ENCODE measurements at regions not wholly inside any gene's neighbourhood (a gene's known extent, or its start where the extent isn't known, plus 50 kb on each side); places are given as distances from the start of the nearest gene placed in this dataset.
"Not testable (repeated sequence)": the region's sequence is repeated elsewhere in the genome, so short reads cannot be mapped to it uniquely, and the experiment has no call there.

DNA sequence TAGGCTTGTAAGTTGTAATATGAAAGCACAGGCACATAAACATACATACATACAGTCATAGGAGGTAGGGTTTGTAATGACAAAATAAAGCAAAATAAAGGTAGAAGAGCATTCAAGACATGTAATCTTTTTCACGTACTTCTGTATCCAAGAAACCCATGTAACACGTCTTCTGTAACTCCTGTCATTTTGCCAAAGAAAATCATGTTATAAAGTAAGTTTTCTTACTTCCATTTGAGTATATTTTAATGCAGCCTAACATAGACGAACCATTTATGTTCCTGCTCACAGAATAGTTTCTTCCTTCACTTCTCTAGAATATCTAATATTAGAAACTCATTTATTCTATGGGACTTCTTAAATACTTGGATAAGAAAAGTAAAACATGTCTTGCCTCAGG is 1884.0 kb upstream of the CELF4 start:
- DNase-seq: no peak
- TF ChIP-seq, protein P1, sequence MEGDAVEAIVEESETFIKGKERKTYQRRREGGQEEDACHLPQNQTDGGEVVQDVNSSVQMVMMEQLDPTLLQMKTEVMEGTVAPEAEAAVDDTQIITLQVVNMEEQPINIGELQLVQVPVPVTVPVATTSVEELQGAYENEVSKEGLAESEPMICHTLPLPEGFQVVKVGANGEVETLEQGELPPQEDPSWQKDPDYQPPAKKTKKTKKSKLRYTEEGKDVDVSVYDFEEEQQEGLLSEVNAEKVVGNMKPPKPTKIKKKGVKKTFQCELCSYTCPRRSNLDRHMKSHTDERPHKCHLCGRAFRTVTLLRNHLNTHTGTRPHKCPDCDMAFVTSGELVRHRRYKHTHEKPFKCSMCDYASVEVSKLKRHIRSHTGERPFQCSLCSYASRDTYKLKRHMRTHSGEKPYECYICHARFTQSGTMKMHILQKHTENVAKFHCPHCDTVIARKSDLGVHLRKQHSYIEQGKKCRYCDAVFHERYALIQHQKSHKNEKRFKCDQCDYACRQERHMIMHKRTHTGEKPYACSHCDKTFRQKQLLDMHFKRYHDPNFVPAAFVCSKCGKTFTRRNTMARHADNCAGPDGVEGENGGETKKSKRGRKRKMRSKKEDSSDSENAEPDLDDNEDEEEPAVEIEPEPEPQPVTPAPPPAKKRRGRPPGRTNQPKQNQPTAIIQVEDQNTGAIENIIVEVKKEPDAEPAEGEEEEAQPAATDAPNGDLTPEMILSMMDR (IDR thresholded peaks at IDR 0.05 in 8 of 11, conservative IDR thresholded peaks at IDR 0.05 in 3 of 11): no peak
- TF ChIP-seq POLR2A (IDR thresholded peaks at IDR 0.05) (no peak), POLR2AphosphoS5 (IDR thresholded peaks at IDR 0.05) (no peak)
- intact Hi-C loops (cut with DNase I; ENCODE audit: low total_unique reads): no loop called here
- Histone ChIP-seq H3K4me3 (no peak overlapping the region), H3K9me3 (peaks cover 0 to 8% (median 0%) of the 10 kb centered on the region in 8 donors), H3K4me1 (peaks cover 0 to 11% (median 0%) of the 10 kb centered on the region in 6 donors), H3K36me3 (no peaks in the 10 kb centered on the region), H3K27ac (no peak overlapping the region), H3K27me3 (replicated peaks in 1 of 7) (no peaks in the 10 kb centered on the region)
- 81 to 95% (median 88%) methylated on average over 3 of the region's 3 CpGs for WGBS, 5 donors

DNA sequence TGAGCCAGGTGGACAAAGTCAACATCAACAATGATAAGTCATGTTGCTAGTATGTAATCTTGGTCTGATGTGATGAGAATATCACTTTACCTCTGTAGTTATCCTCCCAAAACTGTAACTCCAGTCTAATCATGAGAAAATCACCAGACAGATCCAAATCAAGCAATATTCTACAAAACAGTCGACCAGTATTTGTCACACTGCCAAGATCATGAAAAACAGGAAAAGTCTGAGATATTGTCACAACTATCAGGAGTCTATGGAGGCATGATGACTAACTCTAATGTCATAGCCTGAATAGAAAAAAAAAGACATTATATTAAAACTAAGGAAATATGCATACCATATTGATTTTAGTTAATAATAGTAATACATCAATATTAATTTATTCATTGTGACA is 1883.3 kb upstream of the CELF4 start:
- H3K36me3 ChIP-seq: no peaks in the 10 kb centered on the region
- no peaks in the 10 kb centered on the region for H3K27me3 ChIP-seq (replicated peaks in 1 of 7)
- no peak overlapping the region for H3K27ac ChIP-seq
- 15 to 37% (median 19%) methylated on average over 1 of the region's 1 CpG for WGBS, 5 donors
- DNase-seq: no peak
- TF ChIP-seq POLR2AphosphoS5 (IDR thresholded peaks at IDR 0.05) (no peak), POLR2A (IDR thresholded peaks at IDR 0.05) (no peak)
- TF ChIP-seq, protein P1 (IDR thresholded peaks at IDR 0.05 in 8 of 11, conservative IDR thresholded peaks at IDR 0.05 in 3 of 11): no peak
- intact Hi-C loops (cut with DNase I; ENCODE audit: low total_unique reads): no loop called here
- H3K9me3 ChIP-seq: peaks cover 0 to 8% (median 0%) of the 10 kb centered on the region in 8 donors
- H3K4me3 ChIP-seq: no peak overlapping the region
- H3K4me1 ChIP-seq: peaks cover 0 to 7% (median 0%) of the 10 kb centered on the region in 6 donors

DNA sequence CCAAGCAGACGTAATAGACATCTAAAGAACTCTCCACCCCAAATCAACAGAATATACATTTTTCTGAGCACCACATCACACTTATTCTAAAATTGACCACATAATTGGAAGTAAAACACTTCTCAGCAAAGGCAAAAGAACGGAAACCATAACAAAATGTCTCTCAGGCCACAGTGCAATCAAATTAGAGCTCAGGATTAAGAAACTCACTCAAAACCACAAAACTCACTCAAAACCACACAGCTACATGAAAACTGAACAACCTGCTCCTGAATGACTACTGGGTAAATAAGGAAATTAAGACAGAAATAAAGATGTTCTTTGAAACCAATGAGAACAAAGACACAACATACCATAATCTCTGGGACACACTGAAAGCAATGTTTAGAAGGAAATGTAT is 1879.4 kb upstream of the CELF4 start:
- H3K27ac ChIP-seq; H3K4me3 ChIP-seq; DNase-seq; H3K9me3 ChIP-seq; H3K36me3 ChIP-seq; H3K4me1 ChIP-seq; H3K27me3 ChIP-seq (replicated peaks in 1 of 7); intact Hi-C loops (cut with DNase I; ENCODE audit: low total_unique reads): not testable (repeated sequence)
- 45 to 69% (median 56%) methylated on average over 2 of the region's 2 CpGs for WGBS, 5 donors

DNA sequence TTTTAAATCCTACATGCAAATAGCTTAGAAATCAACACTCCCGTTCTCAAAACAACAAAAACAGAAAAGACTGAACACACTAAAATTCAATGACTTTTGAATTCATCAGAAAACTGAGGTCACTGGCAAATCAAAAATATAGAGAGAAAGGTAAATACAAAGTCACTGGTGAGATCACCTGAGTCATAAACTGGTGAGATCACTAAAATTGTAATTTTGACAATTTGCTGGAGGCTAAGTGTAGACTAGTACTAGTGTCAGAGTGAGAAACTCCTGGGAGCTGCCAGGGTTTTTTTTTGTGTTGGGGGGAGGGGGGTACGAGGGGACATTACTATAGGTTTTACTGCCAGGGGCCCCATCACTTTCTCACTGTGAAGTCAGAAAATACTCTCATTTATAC is 1876.0 kb upstream of the CELF4 start:
- no peaks in the 10 kb centered on the region for H3K4me1 ChIP-seq
- no peaks in the 10 kb centered on the region for H3K27me3 ChIP-seq (replicated peaks in 1 of 7)
- 76 to 90% (median 82%) methylated on average over 2 of the region's 2 CpGs for WGBS, 5 donors
- peaks cover 0 to 3% (median 0%) of the 10 kb centered on the region in 8 donors for H3K9me3 ChIP-seq
- H3K4me3 ChIP-seq: no peak overlapping the region
- no peak overlapping the region for H3K27ac ChIP-seq
- no peak for DNase-seq
- intact Hi-C loops (cut with DNase I; ENCODE audit: low total_unique reads): no loop called here
- no peak for TF ChIP-seq POLR2A (IDR thresholded peaks at IDR 0.05)
- TF ChIP-seq, protein P1 (IDR thresholded peaks at IDR 0.05 in 8 of 11, conservative IDR thresholded peaks at IDR 0.05 in 3 of 11): no peak
- no peak for TF ChIP-seq POLR2AphosphoS5 (IDR thresholded peaks at IDR 0.05)
- H3K36me3 ChIP-seq: no peaks in the 10 kb centered on the region

DNA sequence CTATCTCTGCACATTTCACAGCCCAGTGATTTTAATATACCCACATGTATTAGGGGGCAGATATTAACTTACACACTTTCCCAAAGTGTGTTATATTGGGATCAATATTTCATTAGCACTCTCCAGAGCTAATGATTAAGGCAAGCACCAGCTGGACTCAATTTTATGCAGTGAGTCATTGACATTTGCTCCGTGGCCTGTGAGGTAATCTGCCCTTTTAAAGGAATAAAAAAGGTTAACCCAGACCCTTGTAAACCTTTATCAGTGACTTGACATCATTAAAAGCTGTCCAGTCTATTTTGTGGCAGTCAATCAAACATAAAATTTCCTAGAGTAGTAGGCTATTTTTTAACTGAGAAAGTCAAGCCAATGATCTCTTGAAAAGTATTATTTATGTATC is 1870.4 kb upstream of the CELF4 start:
- Histone ChIP-seq H3K4me3 (no peak overlapping the region), H3K27me3 (replicated peaks in 1 of 7) (no peaks in the 10 kb centered on the region), H3K27ac (no peak overlapping the region), H3K36me3 (no peaks in the 10 kb centered on the region), H3K9me3 (peaks cover 0 to 3% (median 0%) of the 10 kb centered on the region in 8 donors), H3K4me1 (no peaks in the 10 kb centered on the region)
- DNase-seq: no peak
- 48 to 64% (median 51%) methylated on average over 1 of the region's 1 CpG for WGBS, 5 donors
- no peak for TF ChIP-seq POLR2AphosphoS5 (IDR thresholded peaks at IDR 0.05)
- TF ChIP-seq, protein P1 (IDR thresholded peaks at IDR 0.05 in 8 of 11, conservative IDR thresholded peaks at IDR 0.05 in 3 of 11): no peak
- TF ChIP-seq POLR2A (IDR thresholded peaks at IDR 0.05): no peak
- intact Hi-C loops (cut with DNase I; ENCODE audit: low total_unique reads): no loop called here
